ENCODE measurements at regions not wholly inside any gene's neighbourhood (a gene's known extent, or its start where the extent isn't known, plus 50 kb on each side); places are given as distances from the start of the nearest gene placed in this dataset.
A peak's percentile ranks its signal among the peaks of the same experiment; 100 is the strongest.

DNA sequence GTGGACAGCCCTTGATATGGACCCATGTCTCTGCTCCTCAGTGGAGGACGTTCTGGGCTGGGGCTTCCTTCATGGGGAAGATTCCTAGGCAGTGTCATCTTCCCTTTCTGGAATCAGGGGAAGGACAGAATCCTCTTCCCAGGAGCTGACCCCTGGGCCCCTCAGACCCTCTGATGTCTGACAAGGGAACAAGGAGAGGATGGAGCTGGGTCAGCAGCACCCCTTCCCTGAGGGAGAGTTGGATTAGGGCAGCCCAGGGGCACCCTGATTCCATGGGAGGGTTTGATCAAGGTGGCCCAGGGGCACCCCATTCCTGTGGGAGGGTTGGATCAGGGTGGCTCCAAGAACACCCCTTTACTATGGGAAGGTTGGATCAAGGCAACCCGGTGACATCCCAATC, 86.5 kb downstream of the ACKR3 start:
- no peak for DNase-seq (ENCODE audit: low spot score)

DNA sequence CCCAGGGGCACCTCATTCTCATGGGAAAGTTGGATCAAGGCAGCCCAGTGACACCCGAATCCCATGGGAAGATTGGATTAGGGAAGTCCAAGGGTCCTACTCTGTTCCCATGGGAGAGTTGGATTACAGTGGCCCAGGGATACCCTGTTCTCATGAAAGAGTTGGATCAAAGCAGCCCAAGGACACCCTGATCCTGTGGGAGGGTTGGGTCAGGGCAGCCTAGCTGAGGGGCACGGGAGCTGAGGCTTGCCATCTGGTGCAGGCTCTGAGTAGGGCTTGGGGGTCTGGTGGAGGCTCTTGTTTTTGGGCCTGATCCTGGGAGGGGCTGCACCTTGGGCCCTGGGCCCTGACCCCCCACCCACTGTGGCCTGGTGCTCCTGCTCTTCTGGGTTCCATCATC, 87.1 kb downstream of the ACKR3 start:
- no peak for DNase-seq (ENCODE audit: low spot score)

DNA sequence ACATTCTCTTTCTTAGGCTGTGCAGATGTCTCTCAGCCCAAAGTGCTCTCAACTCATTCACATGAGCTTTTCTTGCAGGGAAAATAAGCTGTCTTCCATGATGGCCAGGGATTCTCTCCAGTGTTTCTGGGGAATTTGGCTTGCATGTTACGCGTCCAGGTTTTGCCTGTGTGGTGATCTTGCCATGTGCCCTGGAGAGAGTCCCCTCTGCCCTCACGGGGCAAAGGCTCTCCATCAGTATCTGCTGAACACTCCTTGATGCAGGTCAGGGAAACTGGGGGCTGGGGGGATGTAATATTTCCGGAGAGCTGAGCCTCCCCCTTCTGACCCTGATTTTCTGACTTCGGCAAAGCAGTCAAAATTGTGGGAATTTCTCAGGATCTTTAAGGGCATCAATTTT, 87.6 kb downstream of the ACKR3 start:
- DNase-seq (ENCODE audit: low spot score): no peak

DNA sequence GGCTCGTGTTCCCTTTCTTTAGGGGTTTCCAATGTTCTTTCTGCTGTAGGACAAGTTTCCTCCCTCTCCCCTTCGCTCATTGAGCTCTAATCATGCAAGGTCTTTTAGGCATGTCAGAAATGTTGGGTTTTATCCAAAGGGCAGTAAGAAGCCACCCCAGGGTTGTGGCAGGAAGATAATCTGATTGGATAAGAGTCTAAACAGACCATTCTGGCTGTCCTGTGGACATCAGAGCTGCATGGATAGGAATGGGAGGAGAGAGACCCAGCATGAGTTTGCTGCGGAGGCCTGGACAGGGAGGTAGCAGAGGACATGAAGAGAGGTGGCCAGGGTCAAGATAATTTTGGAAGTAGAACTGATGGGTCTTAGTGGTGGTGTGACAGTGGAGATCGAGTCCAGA, 88.2 kb downstream of the ACKR3 start:
- no peak for DNase-seq (ENCODE audit: low spot score)

DNA sequence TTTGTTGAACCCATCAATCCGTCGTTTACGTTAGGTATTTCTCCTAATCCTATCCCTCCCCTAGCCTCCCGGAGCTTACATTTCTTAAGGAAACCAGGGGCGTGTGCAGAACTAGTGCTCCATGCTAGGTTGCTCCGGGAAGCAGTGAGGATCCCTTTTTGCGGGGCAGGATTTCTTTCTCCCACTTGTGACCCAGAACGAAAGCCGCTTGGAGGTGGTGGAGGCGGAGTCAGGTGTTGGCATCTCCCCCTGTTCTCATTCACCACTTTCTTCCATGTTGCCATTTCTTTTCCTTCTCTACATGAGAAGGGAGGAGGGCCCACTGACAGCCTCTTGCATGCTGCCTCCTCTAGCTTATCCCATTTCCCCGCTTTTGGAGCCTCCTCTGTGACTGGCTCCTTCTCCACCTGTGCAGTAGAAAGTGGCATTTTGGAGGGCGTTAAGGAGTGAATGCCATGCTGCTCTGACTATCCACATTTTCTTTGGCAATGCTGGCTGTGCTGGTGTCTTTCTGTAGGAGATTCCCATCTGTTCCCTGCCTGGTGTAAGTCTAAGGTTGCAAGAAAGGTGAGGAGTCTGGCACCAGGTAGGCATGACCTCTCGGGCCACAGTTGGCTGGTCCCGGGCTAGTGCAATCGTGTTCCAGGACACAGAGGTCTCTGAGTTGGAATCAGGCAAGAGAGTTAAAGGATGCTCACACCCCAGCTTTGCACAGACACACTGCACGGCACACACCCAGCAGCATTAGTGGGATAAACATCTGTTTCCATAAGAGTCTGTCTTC, 89.5 kb downstream of the ACKR3 start:
- DNase-seq (ENCODE audit: low spot score): no peak

DNA sequence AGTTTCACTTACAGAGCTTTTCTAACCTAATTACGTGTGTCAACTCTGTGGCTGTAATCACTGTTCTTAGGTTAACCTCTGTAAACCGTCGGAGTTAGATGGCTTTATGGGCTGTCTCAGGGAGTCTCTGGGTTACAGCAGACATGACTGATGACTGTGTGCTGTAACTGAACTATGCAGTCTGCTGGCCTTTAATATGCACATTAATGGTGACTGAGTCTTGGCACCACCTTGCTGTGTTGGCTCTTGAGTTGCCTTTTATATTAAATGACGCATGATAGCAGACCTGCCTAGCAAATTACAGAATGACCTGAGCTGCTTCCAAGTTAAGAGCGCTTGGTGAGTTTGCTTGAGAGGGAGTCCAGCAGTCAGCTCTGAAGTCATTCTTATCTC, 90.1 kb downstream of the ACKR3 start:
- DNase-seq (ENCODE audit: low spot score): peak; percentile 71

DNA sequence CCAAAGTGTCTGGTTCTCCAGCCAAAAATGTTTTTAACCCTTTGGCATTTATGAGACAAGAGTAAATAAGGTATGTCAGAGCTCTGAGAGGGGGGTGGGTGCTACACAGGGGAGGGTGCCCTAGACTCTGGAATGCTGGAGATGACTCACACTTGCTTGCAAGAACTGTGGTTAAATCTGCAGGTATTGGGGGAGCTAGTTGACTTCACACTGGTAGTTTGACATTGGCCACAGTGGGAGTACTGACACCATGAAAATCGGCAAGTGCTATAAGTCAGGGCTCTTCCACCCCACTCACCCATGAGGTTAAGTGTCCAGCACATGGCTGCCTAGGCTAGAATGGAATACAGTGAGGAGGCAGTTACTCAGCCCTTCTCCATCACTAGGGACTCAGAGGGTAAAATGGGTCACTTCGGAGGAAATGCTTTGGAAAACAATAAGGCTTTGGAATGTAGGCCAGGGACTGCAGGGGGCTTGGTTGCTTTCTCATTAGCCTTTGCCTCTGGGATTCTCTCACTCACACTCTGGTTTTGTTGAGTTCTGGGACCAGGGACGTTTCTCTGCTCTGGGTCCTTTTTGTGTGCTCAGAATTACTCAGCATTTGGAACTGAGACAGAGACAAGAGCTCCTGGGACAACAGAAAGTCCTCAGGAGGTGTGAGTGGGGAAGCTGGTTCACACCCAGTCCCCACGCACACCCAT, 91.6 kb downstream of the ACKR3 start:
- peak; percentile 79 for DNase-seq (ENCODE audit: low spot score)

DNA sequence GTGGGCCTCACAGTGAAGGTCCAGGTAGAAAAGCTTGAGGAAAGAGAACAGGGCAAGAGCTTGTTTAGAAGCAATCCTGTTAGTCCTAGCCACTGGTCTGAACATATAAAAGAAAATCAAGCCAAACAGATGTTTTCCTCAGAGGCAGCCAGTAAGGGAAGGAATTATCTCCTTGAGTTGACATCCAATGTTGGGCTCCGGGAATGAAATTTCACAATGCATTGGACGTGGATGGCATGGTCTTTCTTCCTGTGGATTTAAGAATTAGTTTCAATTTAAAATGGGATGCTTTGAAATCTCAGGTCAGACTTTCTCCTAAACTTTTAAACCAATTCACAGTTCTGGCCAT, 92.1 kb downstream of the ACKR3 start:
- DNase-seq (ENCODE audit: low spot score): no peak

- DNase-seq (ENCODE audit: low spot score): no peak
These were observed 92.9 kb downstream of the ACKR3 start for GRCh38 chr2:236662231-236663185.

GRCh38 chr2:236663287-236664101, 93.9 kb downstream of the ACKR3 start:
- DNase-seq (ENCODE audit: low spot score): peak; percentile 11

- DNase-seq (ENCODE audit: low spot score): no peak
These were observed 94.5 kb downstream of the ACKR3 start for GRCh38 chr2:236664136-236664535.

- DNase-seq (ENCODE audit: low spot score): no peak
These were observed 95.5 kb downstream of the ACKR3 start for GRCh38 chr2:236665101-236665500.

GRCh38 chr2:236665572-236666118, 96.0 kb downstream of the ACKR3 start:
- peak; percentile 14 for DNase-seq (ENCODE audit: low spot score)

DNA sequence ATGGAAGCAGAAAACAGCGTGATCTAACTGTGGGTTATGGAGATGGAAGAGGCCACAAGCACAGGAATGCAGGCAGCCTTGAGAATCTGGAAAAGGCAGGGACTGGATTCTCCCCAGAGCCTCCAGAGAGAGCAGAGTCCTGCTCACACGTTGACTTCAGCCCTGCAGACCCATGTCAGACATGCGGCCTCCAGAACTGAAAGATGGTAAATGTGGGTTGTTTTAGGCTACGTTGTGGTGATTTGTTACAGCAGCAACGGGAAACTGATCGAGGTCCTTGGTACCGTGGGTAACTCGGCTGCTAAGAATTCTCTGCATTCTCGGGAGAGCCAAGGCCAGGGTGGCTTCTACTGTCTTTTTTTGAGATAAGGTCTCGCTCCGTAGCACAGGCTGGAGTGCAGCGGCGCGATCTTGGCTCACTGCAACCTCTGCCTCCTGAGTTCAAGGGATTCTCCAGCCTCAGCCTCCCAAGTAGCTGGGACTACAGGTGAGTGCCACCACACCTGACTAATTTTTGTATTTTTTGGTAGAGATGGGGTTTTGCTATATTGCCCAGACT, 97.1 kb downstream of the ACKR3 start:
- DNase-seq (ENCODE audit: low spot score): no peak

- DNase-seq (ENCODE audit: low spot score): no peak
These were observed 97.9 kb downstream of the ACKR3 start for GRCh38 chr2:236667526-236667925.

DNA sequence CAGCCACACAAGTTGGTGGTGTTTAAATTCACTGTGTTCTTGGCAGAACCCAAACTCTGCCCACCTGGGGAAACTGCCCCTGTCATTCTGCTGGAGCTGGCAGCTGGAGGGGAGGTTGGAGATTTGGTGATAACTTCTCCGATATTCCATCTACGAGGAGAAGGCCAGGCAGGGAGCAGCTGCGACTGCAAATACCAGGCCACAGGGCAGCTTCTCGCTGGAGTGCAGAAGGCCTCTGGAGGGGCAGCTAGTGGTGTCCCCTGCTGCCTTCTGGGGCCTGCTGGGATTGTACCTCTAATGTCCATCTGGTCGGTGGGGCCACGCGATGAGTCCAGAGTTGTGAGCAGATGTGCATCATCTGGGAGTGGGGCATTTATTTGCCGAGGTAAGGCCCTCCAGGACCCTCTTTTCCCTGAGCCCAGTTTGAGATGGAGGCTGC, 98.9 kb downstream of the ACKR3 start:
- no peak for DNase-seq (ENCODE audit: low spot score)

GRCh38 chr2:236670235-236670620, 100.6 kb downstream of the ACKR3 start:
- DNase-seq (ENCODE audit: low spot score): no peak

GRCh38 chr2:236671896-236672562, 102.4 kb downstream of the ACKR3 start:
- DNase-seq (ENCODE audit: low spot score): no peak

GRCh38 chr2:236672606-236673005, 103.0 kb downstream of the ACKR3 start:
- no peak for DNase-seq (ENCODE audit: low spot score)

- DNase-seq (ENCODE audit: low spot score): no peak
These were observed 103.6 kb downstream of the ACKR3 start for GRCh38 chr2:236673126-236673822.
